ENCODE measurements at regions not wholly inside any gene's neighbourhood (a gene's known extent, or its start where the extent isn't known, plus 50 kb on each side); places are given as distances from the start of the nearest gene placed in this dataset.
"Not testable (repeated sequence)": the region's sequence is repeated elsewhere in the genome, so short reads cannot be mapped to it uniquely, and the experiment has no call there.

DNA sequence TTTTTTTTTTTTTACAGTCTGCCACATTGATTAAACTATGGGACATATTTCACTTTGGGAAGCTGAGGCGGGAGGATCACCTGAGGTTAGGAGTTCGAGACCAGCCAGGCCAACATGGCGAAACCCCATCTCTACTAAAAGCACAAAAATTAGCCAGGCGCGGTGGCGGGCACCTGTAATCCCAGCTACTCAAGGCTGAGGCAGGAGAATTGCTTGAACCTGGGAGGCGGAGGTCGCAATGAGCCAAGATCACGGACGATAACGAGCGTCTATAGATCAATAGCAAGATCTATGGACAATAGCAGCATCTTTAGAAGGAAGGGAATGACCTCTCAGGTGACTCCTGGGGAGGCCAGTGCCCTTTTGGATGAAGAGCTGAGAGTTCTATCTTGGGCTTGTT is 82.9 kb upstream of the PRR23C start:
- TF ChIP-seq CTCF (conservative IDR thresholded peaks at IDR 0.05); EZH2 (IDR thresholded peaks at IDR 0.05; ENCODE audit: low read depth): not testable (repeated sequence)

All from PC-9 (cell line).